ENCODE measurements at regions not wholly inside any gene's neighbourhood (a gene's known extent, or its start where the extent isn't known, plus 50 kb on each side); places are given as distances from the start of the nearest gene placed in this dataset.
"Not testable (repeated sequence)": the region's sequence is repeated elsewhere in the genome, so short reads cannot be mapped to it uniquely, and the experiment has no call there.

GRCh38 chr7:10483671-10484070 is 490.0 kb upstream of the PHF14 start:
- Mint-ChIP-seq H3K36me3 (no peaks in the 10 kb centered on the region), H3K27ac (no peak overlapping the region), H3K9me3 (peaks cover 0 to 4% (median 2%) of the 10 kb centered on the region in 7 donors), H3K4me1 (no peaks in the 10 kb centered on the region), H3K27me3 (ENCODE audit: low read depth in 3 of 3) (no peaks in the 10 kb centered on the region), H3K4me3 (no peak overlapping the region)
- no peak for DNase-seq
- Histone ChIP-seq H3K79me2 (ENCODE audit: insufficient read depth, low read length) (no peaks in the 10 kb centered on the region), H3K36me3 (replicated peaks in 1 of 2; ENCODE audit: control insufficient read depth in 1 of 2, insufficient read depth in 2 of 2, low read length in 2 of 2) (no peaks in the 10 kb centered on the region), H3K9me3 (replicated peaks in 1 of 2; ENCODE audit: control insufficient read depth in 1 of 2, insufficient read depth in 1 of 2, low read length in 2 of 2) (peaks cover 0 to 2% of the 10 kb centered on the region in 2 donors), H2AFZ (ENCODE audit: insufficient read depth, low read depth, low read length, poor library complexity, severe bottlenecking) (no peak overlapping the region), H3K4me2 (replicated peaks; ENCODE audit: extremely low read depth, low read length, poor library complexity, severe bottlenecking) (no peak overlapping the region), H3K4me1 (ENCODE audit: control insufficient read depth in 1 of 2, insufficient read depth in 2 of 2, low read length in 2 of 2) (no peaks in the 10 kb centered on the region), H3K27ac (ENCODE audit: low read depth in 1 of 2, low read length in 2 of 2) (no peak overlapping the region), H3K27me3 (ENCODE audit: control insufficient read depth in 2 of 2, insufficient read depth in 2 of 2, low read length in 2 of 2) (no peaks in the 10 kb centered on the region), H3K9ac (ENCODE audit: insufficient read depth, low read length, poor library complexity, severe bottlenecking) (no peak overlapping the region), H4K20me1 (ENCODE audit: insufficient read depth, low read length) (no peaks in the 10 kb centered on the region), H3K4me3 (replicated peaks in 1 of 3; ENCODE audit: low read depth in 2 of 3, low read length in 3 of 3) (no peak overlapping the region)
- intact Hi-C loops (cut with micrococcal nuclease): no loop called here
- WGBS (ENCODE audit: insufficient coverage): 49% methylated on average over 3 of the region's 5 CpGs
- TF ChIP-seq, protein P1, sequence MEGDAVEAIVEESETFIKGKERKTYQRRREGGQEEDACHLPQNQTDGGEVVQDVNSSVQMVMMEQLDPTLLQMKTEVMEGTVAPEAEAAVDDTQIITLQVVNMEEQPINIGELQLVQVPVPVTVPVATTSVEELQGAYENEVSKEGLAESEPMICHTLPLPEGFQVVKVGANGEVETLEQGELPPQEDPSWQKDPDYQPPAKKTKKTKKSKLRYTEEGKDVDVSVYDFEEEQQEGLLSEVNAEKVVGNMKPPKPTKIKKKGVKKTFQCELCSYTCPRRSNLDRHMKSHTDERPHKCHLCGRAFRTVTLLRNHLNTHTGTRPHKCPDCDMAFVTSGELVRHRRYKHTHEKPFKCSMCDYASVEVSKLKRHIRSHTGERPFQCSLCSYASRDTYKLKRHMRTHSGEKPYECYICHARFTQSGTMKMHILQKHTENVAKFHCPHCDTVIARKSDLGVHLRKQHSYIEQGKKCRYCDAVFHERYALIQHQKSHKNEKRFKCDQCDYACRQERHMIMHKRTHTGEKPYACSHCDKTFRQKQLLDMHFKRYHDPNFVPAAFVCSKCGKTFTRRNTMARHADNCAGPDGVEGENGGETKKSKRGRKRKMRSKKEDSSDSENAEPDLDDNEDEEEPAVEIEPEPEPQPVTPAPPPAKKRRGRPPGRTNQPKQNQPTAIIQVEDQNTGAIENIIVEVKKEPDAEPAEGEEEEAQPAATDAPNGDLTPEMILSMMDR (IDR thresholded peaks at IDR 0.05): no peak

GRCh38 chr7:10484767-10485166 is 488.9 kb upstream of the PHF14 start:
- Histone ChIP-seq H3K27ac (ENCODE audit: low read depth in 1 of 2, low read length in 2 of 2) (no peak overlapping the region), H3K9ac (ENCODE audit: insufficient read depth, low read length, poor library complexity, severe bottlenecking) (no peak overlapping the region), H3K4me3 (replicated peaks in 1 of 3; ENCODE audit: low read depth in 2 of 3, low read length in 3 of 3) (no peak overlapping the region), H3K9me3 (replicated peaks in 1 of 2; ENCODE audit: control insufficient read depth in 1 of 2, insufficient read depth in 1 of 2, low read length in 2 of 2) (peaks cover 0 to 2% of the 10 kb centered on the region in 2 donors), H4K20me1 (ENCODE audit: insufficient read depth, low read length) (no peaks in the 10 kb centered on the region), H3K36me3 (replicated peaks in 1 of 2; ENCODE audit: control insufficient read depth in 1 of 2, insufficient read depth in 2 of 2, low read length in 2 of 2) (no peaks in the 10 kb centered on the region), H3K4me1 (ENCODE audit: control insufficient read depth in 1 of 2, insufficient read depth in 2 of 2, low read length in 2 of 2) (no peaks in the 10 kb centered on the region), H3K4me2 (replicated peaks; ENCODE audit: extremely low read depth, low read length, poor library complexity, severe bottlenecking) (no peak overlapping the region), H2AFZ (ENCODE audit: insufficient read depth, low read depth, low read length, poor library complexity, severe bottlenecking) (no peak overlapping the region), H3K79me2 (ENCODE audit: insufficient read depth, low read length) (no peaks in the 10 kb centered on the region), H3K27me3 (ENCODE audit: control insufficient read depth in 2 of 2, insufficient read depth in 2 of 2, low read length in 2 of 2) (no peaks in the 10 kb centered on the region)
- no peak for DNase-seq
- no peaks in the 10 kb centered on the region for H3K27me3 Mint-ChIP-seq (ENCODE audit: low read depth in 3 of 3)
- H3K9me3 Mint-ChIP-seq: peaks cover 0 to 4% (median 2%) of the 10 kb centered on the region in 7 donors
- H3K36me3 Mint-ChIP-seq: no peaks in the 10 kb centered on the region
- TF ChIP-seq, protein P1 (IDR thresholded peaks at IDR 0.05): no peak
- H3K27ac Mint-ChIP-seq: no peak overlapping the region
- no peak overlapping the region for H3K4me3 Mint-ChIP-seq
- no peaks in the 10 kb centered on the region for H3K4me1 Mint-ChIP-seq
- intact Hi-C loops (cut with micrococcal nuclease): no loop called here

DNA sequence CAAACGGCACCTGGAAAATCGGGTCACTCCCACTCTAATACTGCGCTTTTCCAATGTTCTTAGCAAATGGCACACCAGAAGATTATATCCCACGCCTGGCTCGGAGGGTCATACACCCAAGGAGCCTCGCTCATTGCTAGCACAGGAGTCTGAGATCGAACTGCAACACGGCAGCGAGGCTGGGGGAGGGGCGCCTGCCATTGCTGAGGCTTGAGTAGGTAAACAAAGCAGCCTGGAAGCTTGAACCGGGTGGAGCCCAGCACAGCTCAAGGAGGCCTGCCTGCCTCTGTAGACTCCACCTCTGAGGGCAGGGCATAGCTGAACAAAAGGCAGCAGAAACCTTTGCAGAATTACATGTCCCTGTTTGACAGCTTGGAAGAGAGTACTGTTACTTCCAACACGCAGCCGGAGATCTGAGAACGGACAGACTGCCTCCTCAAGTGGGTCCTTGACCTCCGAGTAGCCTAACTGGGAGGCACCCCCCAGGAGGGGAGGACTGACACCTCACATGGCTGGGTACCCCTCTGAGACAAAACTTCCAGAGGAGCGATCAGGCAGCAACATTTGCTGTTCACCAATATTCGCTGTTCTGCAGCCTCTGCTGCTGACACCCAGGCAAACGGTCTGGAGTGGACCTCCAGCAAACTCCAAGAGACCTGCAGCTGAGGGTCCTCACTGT is 472.3 kb upstream of the PHF14 start:
- peaks cover 33 to 40% (median 33%) of the 10 kb centered on the region in 7 donors for H3K9me3 Mint-ChIP-seq
- 90% methylated on average over 10 of the region's 18 CpGs for WGBS (ENCODE audit: insufficient coverage)
- intact Hi-C loops (cut with micrococcal nuclease); H2AFZ ChIP-seq (ENCODE audit: insufficient read depth, low read depth, low read length, poor library complexity, severe bottlenecking); H3K36me3 Mint-ChIP-seq; H3K27me3 ChIP-seq (ENCODE audit: control insufficient read depth in 2 of 2, insufficient read depth in 2 of 2, low read length in 2 of 2); H3K4me3 Mint-ChIP-seq; H4K20me1 ChIP-seq (ENCODE audit: insufficient read depth, low read length); H3K79me2 ChIP-seq (ENCODE audit: insufficient read depth, low read length); H3K9ac ChIP-seq (ENCODE audit: insufficient read depth, low read length, poor library complexity, severe bottlenecking); H3K4me2 ChIP-seq (replicated peaks; ENCODE audit: extremely low read depth, low read length, poor library complexity, severe bottlenecking); H3K4me3 ChIP-seq (replicated peaks in 1 of 3; ENCODE audit: low read depth in 2 of 3, low read length in 3 of 3); H3K4me1 Mint-ChIP-seq; H3K27ac ChIP-seq (ENCODE audit: low read depth in 1 of 2, low read length in 2 of 2); H3K36me3 ChIP-seq (replicated peaks in 1 of 2; ENCODE audit: control insufficient read depth in 1 of 2, insufficient read depth in 2 of 2, low read length in 2 of 2); H3K4me1 ChIP-seq (ENCODE audit: control insufficient read depth in 1 of 2, insufficient read depth in 2 of 2, low read length in 2 of 2); DNase-seq; H3K27ac Mint-ChIP-seq; H3K27me3 Mint-ChIP-seq (ENCODE audit: low read depth in 3 of 3): not testable (repeated sequence)
- H3K9me3 ChIP-seq (replicated peaks in 1 of 2; ENCODE audit: control insufficient read depth in 1 of 2, insufficient read depth in 1 of 2, low read length in 2 of 2): peaks cover 15 to 22% of the 10 kb centered on the region in 2 donors
